ENCODE measurements at regions not wholly inside any gene's neighbourhood (a gene's known extent, or its start where the extent isn't known, plus 50 kb on each side); places are given as distances from the start of the nearest gene placed in this dataset.

GRCh38 chr16:35596467-35596866 lies 2137.1 kb downstream of the TP53TG3F start:
- Histone ChIP-seq H3K36me3 (replicated peaks in 1 of 2; ENCODE audit: control extremely low read depth in 1 of 2, control insufficient read depth in 1 of 2, extremely low read depth in 1 of 2, insufficient read depth in 2 of 2, low read length in 1 of 2) (no peaks in the 10 kb centered on the region), H3K9me3 (ENCODE audit: control extremely low read depth in 1 of 3, control insufficient read depth in 2 of 3, insufficient read depth in 1 of 3, low read length in 2 of 3) (peaks cover 0 to 11% (median 2%) of the 10 kb centered on the region in 3 donors), H3K4me3 (ENCODE audit: control extremely low read depth in 1 of 5, extremely low read depth in 1 of 5, insufficient read depth in 1 of 5, low read depth in 2 of 5, low read length in 4 of 5) (no peak overlapping the region), H3K4me2 (replicated peaks; ENCODE audit: low read depth, low read length, poor library complexity, severe bottlenecking) (no peak overlapping the region), H2AFZ (ENCODE audit: insufficient read depth, low read depth, low read length, poor library complexity, severe bottlenecking) (no peak overlapping the region), H3K9ac (ENCODE audit: low read length) (no peak overlapping the region), H3K27ac (ENCODE audit: low read length in 2 of 2) (no peak overlapping the region), H3K79me2 (ENCODE audit: control insufficient read depth, insufficient read depth, low read length) (no peaks in the 10 kb centered on the region), H4K20me1 (ENCODE audit: control insufficient read depth, insufficient read depth, low read length, poor library complexity, severe bottlenecking) (no peaks in the 10 kb centered on the region), H3K27me3 (replicated peaks in 1 of 4; ENCODE audit: control extremely low read depth in 1 of 4, control insufficient read depth in 3 of 4, insufficient read depth in 4 of 4, low read length in 3 of 4) (no peaks in the 10 kb centered on the region), H3K4me1 (ENCODE audit: control insufficient read depth in 2 of 2, insufficient read depth in 2 of 2, low read length in 2 of 2) (no peaks in the 10 kb centered on the region)
- Mint-ChIP-seq H3K27me3 (no peaks in the 10 kb centered on the region), H3K4me3 (no peak overlapping the region), H3K27ac (no peak overlapping the region), H3K9me3 (ENCODE audit: insufficient read depth) (peaks cover 14% of the 10 kb centered on the region), H3K4me1 (no peaks in the 10 kb centered on the region)
- intact Hi-C loops (cut with micrococcal nuclease): no loop called here
- ChIA-PET POLR2A (no interaction called here), CTCF (no interaction called here)
- no peak for TF ChIP-seq EZH2 (IDR thresholded peaks at IDR 0.05; ENCODE audit: borderline replicate concordance, insufficient read depth, low read depth, low read length, poor library complexity, severe bottlenecking)
- TF ChIP-seq CTCF (IDR thresholded peaks at IDR 0.05): no peak
- ATAC-seq (ENCODE audit: low read depth) (no peak), DNase-seq (no peak)
- WGBS (ENCODE audit: insufficient coverage): 82% methylated on average over 1 of the region's 4 CpGs

- H3K4me3 Mint-ChIP-seq: no peak overlapping the region
- Histone ChIP-seq H2AFZ (ENCODE audit: insufficient read depth, low read depth, low read length, poor library complexity, severe bottlenecking) (no peak overlapping the region), H3K4me2 (replicated peaks; ENCODE audit: low read depth, low read length, poor library complexity, severe bottlenecking) (no peak overlapping the region)
Measured at GRCh38 chr16:35598696-35599332, 2139.4 kb downstream of the TP53TG3F start.

More at GRCh38 chr16:35598696-35599332, 2139.4 kb downstream of the TP53TG3F start:
- 80% methylated on average over 8 of the region's 9 CpGs for WGBS (ENCODE audit: insufficient coverage)
- Histone ChIP-seq H3K9me3 (ENCODE audit: control extremely low read depth in 1 of 3, control insufficient read depth in 2 of 3, insufficient read depth in 1 of 3, low read length in 2 of 3) (peaks cover 0 to 9% (median 2%) of the 10 kb centered on the region in 3 donors), H3K9ac (ENCODE audit: low read length) (no peak overlapping the region), H3K27ac (ENCODE audit: low read length in 2 of 2) (no peak overlapping the region), H4K20me1 (ENCODE audit: control insufficient read depth, insufficient read depth, low read length, poor library complexity, severe bottlenecking) (no peaks in the 10 kb centered on the region), H3K79me2 (ENCODE audit: control insufficient read depth, insufficient read depth, low read length) (no peaks in the 10 kb centered on the region), H3K4me3 (ENCODE audit: control extremely low read depth in 1 of 5, extremely low read depth in 1 of 5, insufficient read depth in 1 of 5, low read depth in 2 of 5, low read length in 4 of 5) (no peak overlapping the region), H3K4me1 (ENCODE audit: control insufficient read depth in 2 of 2, insufficient read depth in 2 of 2, low read length in 2 of 2) (no peaks in the 10 kb centered on the region), H3K27me3 (replicated peaks in 1 of 4; ENCODE audit: control extremely low read depth in 1 of 4, control insufficient read depth in 3 of 4, insufficient read depth in 4 of 4, low read length in 3 of 4) (no peaks in the 10 kb centered on the region), H3K36me3 (replicated peaks in 1 of 2; ENCODE audit: control extremely low read depth in 1 of 2, control insufficient read depth in 1 of 2, extremely low read depth in 1 of 2, insufficient read depth in 2 of 2, low read length in 1 of 2) (no peaks in the 10 kb centered on the region)
- Mint-ChIP-seq H3K27ac (no peak overlapping the region), H3K27me3 (no peaks in the 10 kb centered on the region), H3K9me3 (ENCODE audit: insufficient read depth) (peaks cover 12% of the 10 kb centered on the region), H3K4me1 (no peaks in the 10 kb centered on the region)
- ChIA-PET CTCF (no interaction called here), POLR2A (no interaction called here)
- intact Hi-C loops (cut with micrococcal nuclease): no loop called here
- ATAC-seq (ENCODE audit: low read depth) (no peak), DNase-seq (no peak)
- TF ChIP-seq CTCF (IDR thresholded peaks at IDR 0.05) (no peak), EZH2 (IDR thresholded peaks at IDR 0.05; ENCODE audit: borderline replicate concordance, insufficient read depth, low read depth, low read length, poor library complexity, severe bottlenecking) (no peak)

Measured in B cell (primary cell).